Activated naive CD4-positive, alpha-beta T cell treated with anti-CD3 and anti-CD28 coated beads, Interleukin-2, amount 50 U/mL, for 72 hours (primary cell): ENCODE measurements at regions not wholly inside any gene's neighbourhood (a gene's known extent, or its start where the extent isn't known, plus 50 kb on each side); places are given as distances from the start of the nearest gene placed in this dataset.

Source experiments
- ATAC-seq, 2 donors: fragments of 150-1000 bp; cut with Tn5 transposase; 2 replicates each; pipeline ENCODE4 v1.10.0; 2021; ENCODE audit warnings: mild to moderate bottlenecking in 2 of 2, moderate library complexity in 2 of 2
- DNase-seq, 2 donors: peaks; one replicate each; pipeline ENCODE4 v3.0.0; 2021 to 2022; ENCODE audit warnings: low spot score in 2 of 2
- H3K27ac Mint-ChIP-seq, 2 donors: one replicate each; pipeline ENCODE4 v1.8.0; 2022; ENCODE audit warnings: mild to moderate bottlenecking in 2 of 2, mixed read lengths in 2 of 2
- H3K36me3 Mint-ChIP-seq, 2 donors: one replicate each; pipeline ENCODE4 v1.8.0; 2022; ENCODE audit warnings: mixed read lengths in 2 of 2
- H3K9me3 Mint-ChIP-seq, 2 donors: one replicate each; pipeline ENCODE4 v1.8.0; 2022; ENCODE audit warnings: mixed read lengths in 2 of 2

GRCh38 chr7:85483177-85483576, 296.3 kb upstream of the SEMA3D start:
- H3K36me3 Mint-ChIP-seq, result no peaks in the 10 kb centered on the region
- DNase-seq (no peak), ATAC-seq (no peak)
- H3K27ac Mint-ChIP-seq, result no peak overlapping the region
- no peaks in the 10 kb centered on the region for H3K9me3 Mint-ChIP-seq

GRCh38 chr7:85480666-85481065, 293.8 kb upstream of the SEMA3D start:
- H3K27ac Mint-ChIP-seq, result no peak overlapping the region
- no peak for DNase-seq
- no peak for ATAC-seq
- no peaks in the 10 kb centered on the region for H3K9me3 Mint-ChIP-seq
- no peaks in the 10 kb centered on the region for H3K36me3 Mint-ChIP-seq

GRCh38 chr7:85479918-85480643, 293.2 kb upstream of the SEMA3D start:
- H3K27ac Mint-ChIP-seq, result no peak overlapping the region
- DNase-seq (no peak), ATAC-seq (no peak)
- no peaks in the 10 kb centered on the region for H3K36me3 Mint-ChIP-seq
- no peaks in the 10 kb centered on the region for H3K9me3 Mint-ChIP-seq

GRCh38 chr7:85478530-85478929, 291.7 kb upstream of the SEMA3D start:
- Mint-ChIP-seq H3K27ac (no peak overlapping the region), H3K9me3 (no peaks in the 10 kb centered on the region), H3K36me3 (no peaks in the 10 kb centered on the region)
- no peak for ATAC-seq
- DNase-seq, result no peak

- Mint-ChIP-seq H3K36me3 (no peaks in the 10 kb centered on the region), H3K27ac (no peak overlapping the region), H3K9me3 (peaks cover 4 to 10% of the 10 kb centered on the region in 2 donors)
- DNase-seq (no peak), ATAC-seq (no peak)
Observed at GRCh38 chr7:85475476-85475875, 288.6 kb upstream of the SEMA3D start.

- ATAC-seq (no peak), DNase-seq (no peak)
- H3K27ac Mint-ChIP-seq, result no peak overlapping the region
- H3K36me3 Mint-ChIP-seq, result no peaks in the 10 kb centered on the region
- peaks cover 4 to 10% of the 10 kb centered on the region in 2 donors for H3K9me3 Mint-ChIP-seq
Observed at GRCh38 chr7:85475071-85475470, 288.2 kb upstream of the SEMA3D start.

DNA sequence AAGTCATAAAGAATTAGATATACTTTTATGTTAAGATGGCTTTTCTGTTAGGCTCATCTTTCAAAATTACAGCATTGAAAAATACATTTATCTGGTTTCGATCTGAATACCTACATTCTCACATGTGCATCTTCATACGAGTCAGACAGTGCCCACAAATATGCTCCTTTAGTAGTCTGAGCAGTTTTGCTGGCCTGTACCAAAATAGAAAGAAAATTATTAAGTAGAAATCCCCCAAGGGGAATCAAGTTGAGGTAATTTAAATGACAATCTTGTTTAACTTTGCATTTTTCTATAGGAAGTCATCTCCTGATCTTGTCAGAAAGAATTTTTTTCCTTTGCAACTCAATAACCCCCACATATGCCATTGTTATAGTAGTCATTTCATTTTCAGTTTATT, 287.4 kb upstream of the SEMA3D start:
- no peak overlapping the region for H3K27ac Mint-ChIP-seq
- DNase-seq, result no peak
- H3K36me3 Mint-ChIP-seq, result no peaks in the 10 kb centered on the region
- peaks cover 4 to 10% of the 10 kb centered on the region in 2 donors for H3K9me3 Mint-ChIP-seq
- peak in 1 of 2 donors; percentile 51 for ATAC-seq

GRCh38 chr7:85471740-85472139, 284.9 kb upstream of the SEMA3D start:
- ATAC-seq (peak in 1 of 2 donors; percentile 89), DNase-seq (peak in 1 of 2 donors; percentile 3)
- Mint-ChIP-seq H3K9me3 (peaks cover 4 to 10% of the 10 kb centered on the region in 2 donors), H3K36me3 (no peaks in the 10 kb centered on the region), H3K27ac (no peak overlapping the region)

DNA sequence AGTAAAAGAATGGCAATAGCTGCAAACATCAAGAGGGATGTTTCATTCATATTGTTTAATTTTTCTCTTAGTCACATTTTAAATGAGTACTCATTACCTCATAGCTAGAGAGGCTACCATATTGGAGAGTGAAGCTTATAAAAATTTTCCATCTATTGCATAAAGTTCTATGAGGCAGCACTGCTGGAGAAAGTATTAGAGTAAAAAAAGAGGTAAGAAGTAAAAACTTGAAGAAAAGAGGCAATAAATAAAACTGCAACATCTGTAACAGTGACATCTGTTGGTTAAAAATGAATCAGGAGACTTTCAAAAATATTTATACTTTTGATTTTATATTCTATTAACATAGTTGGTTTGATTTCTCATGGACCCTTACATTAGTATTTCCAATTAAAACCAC, 284.5 kb upstream of the SEMA3D start:
- peak in 1 of 2 donors; percentile 33 for ATAC-seq
- DNase-seq, result no peak
- Mint-ChIP-seq H3K36me3 (no peaks in the 10 kb centered on the region), H3K27ac (no peak overlapping the region), H3K9me3 (peaks cover 4 to 10% of the 10 kb centered on the region in 2 donors)

- no peak overlapping the region for H3K27ac Mint-ChIP-seq
- no peaks in the 10 kb centered on the region for H3K36me3 Mint-ChIP-seq
- H3K9me3 Mint-ChIP-seq, result peaks cover 4 to 10% of the 10 kb centered on the region in 2 donors
- DNase-seq (no peak), ATAC-seq (no peak)
Observed at GRCh38 chr7:85469446-85470010, 282.7 kb upstream of the SEMA3D start.

GRCh38 chr7:85464042-85464651, 277.3 kb upstream of the SEMA3D start:
- H3K27ac Mint-ChIP-seq, result no peak overlapping the region
- ATAC-seq (no peak), DNase-seq (no peak)
- no peaks in the 10 kb centered on the region for H3K9me3 Mint-ChIP-seq
- no peaks in the 10 kb centered on the region for H3K36me3 Mint-ChIP-seq

- H3K36me3 Mint-ChIP-seq, result no peaks in the 10 kb centered on the region
- ATAC-seq, result no peak
Observed at GRCh38 chr7:85462671-85463070, 275.8 kb upstream of the SEMA3D start.

DNA sequence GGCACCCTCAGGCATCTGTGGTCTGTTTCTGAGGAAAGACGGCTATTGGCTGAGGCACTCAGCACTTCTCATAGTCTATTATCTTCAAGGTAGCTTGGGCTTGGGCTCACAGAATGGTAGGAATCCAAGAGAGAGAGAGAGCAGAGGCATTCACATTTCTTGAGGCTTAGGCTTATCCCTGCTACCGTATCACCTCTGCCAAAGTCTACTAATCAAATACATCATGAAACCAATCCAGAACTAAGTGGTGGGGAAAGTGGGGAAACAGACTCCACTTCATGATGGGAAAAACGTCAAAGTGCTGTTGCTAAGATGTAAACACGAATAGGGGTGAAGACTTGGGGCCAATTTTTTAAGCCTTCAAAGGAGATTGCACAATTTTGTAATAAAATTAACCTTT, 271.1 kb upstream of the SEMA3D start:
- Mint-ChIP-seq H3K9me3 (no peaks in the 10 kb centered on the region), H3K36me3 (no peaks in the 10 kb centered on the region), H3K27ac (no peak overlapping the region)
- no peak for DNase-seq
- ATAC-seq, result no peak

More at GRCh38 chr7:85462671-85463070, 275.8 kb upstream of the SEMA3D start:
- H3K27ac Mint-ChIP-seq, result no peak overlapping the region
- no peak for DNase-seq
- no peaks in the 10 kb centered on the region for H3K9me3 Mint-ChIP-seq

DNA sequence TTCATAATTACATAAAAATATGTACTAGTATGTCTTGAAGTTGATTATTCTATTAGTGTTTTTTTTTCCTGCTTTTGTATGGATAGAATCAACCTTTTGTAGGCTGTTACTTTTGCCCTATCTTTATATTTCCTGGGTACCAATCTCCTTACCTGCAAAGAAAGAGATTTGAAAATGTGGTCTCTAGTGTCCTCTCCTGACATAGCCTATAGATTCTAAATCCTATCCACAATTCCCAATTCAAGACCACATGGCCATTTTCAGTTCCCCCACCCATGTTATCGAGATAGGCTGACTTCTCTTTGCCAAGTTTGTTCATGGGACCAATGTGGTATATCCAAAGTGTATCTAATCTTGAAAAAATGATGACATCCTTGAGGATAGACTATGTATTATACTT, 269.4 kb upstream of the SEMA3D start:
- DNase-seq (no peak), ATAC-seq (no peak)
- H3K36me3 Mint-ChIP-seq, result no peaks in the 10 kb centered on the region
- H3K9me3 Mint-ChIP-seq, result no peaks in the 10 kb centered on the region
- H3K27ac Mint-ChIP-seq, result no peak overlapping the region

GRCh38 chr7:85454904-85455303, 268.0 kb upstream of the SEMA3D start:
- ATAC-seq, result no peak
- DNase-seq, result no peak
- no peaks in the 10 kb centered on the region for H3K9me3 Mint-ChIP-seq
- no peak overlapping the region for H3K27ac Mint-ChIP-seq
- H3K36me3 Mint-ChIP-seq, result no peaks in the 10 kb centered on the region

- ATAC-seq, result no peak
- no peaks in the 10 kb centered on the region for H3K36me3 Mint-ChIP-seq
- no peaks in the 10 kb centered on the region for H3K9me3 Mint-ChIP-seq
- no peak for DNase-seq
- no peak overlapping the region for H3K27ac Mint-ChIP-seq
Observed at GRCh38 chr7:85452674-85453073, 265.8 kb upstream of the SEMA3D start.

GRCh38 chr7:85449478-85449877, 262.6 kb upstream of the SEMA3D start:
- H3K27ac Mint-ChIP-seq, result no peak overlapping the region
- no peaks in the 10 kb centered on the region for H3K36me3 Mint-ChIP-seq
- no peaks in the 10 kb centered on the region for H3K9me3 Mint-ChIP-seq
- ATAC-seq (no peak), DNase-seq (no peak)

DNA sequence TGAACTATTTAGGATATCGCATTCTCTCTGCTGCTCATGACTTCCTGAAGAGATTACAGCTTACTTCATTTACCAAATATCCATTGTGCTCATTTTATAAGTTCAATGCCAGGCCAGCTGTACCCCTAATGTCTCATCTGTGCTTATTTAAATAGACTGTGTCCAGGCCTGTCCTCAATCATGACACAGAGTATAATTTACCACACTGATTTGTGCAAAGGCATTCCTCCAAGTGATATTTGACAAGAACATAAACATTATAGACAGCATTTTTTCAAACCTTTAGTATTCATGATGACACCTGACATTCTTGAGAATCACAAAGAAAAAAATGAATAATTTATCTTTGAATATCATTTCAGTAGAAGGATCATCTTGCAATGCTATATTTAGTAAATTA, 260.1 kb upstream of the SEMA3D start:
- ATAC-seq (no peak), DNase-seq (no peak)
- Mint-ChIP-seq H3K9me3 (no peaks in the 10 kb centered on the region), H3K36me3 (no peaks in the 10 kb centered on the region), H3K27ac (no peak overlapping the region)
